Astrocyte (in vitro differentiated cells and primary cell): ENCODE measurements at regions not wholly inside any gene's neighbourhood (a gene's known extent, or its start where the extent isn't known, plus 50 kb on each side); places are given as distances from the start of the nearest gene placed in this dataset.

Experiments
- DNase-seq: peaks from one replicate; pipeline ENCODE4 v3.0.0-alpha.2; 2010; ENCODE audit warnings: low read depth
- FAIRE-seq: peaks from 2 replicates; lab custom pipeline; 2011; peaks lifted over from hg19 to GRCh38; lab: Jason Lieb, UNC
- H2AFZ ChIP-seq: 2 replicates; pipeline ENCODE4 v1.6.0; 2012; ENCODE audit warnings: low read depth, low read length, inconsistent platforms
- H3K27ac ChIP-seq: 2 replicates; pipeline ENCODE4 v1.5.1; 2011; ENCODE audit warnings: low read depth, low read length, inconsistent platforms
- H3K27me3 ChIP-seq: 2 replicates; pipeline ENCODE4 v1.6.0; 2011; ENCODE audit warnings: low read length, inconsistent platforms; ENCODE audit not compliant: insufficient read depth
- H3K36me3 ChIP-seq: 2 replicates; pipeline ENCODE4 v1.5.1; 2011; ENCODE audit warnings: low read length, inconsistent platforms; ENCODE audit not compliant: insufficient read depth
- H3K4me1 ChIP-seq: 2 replicates; pipeline ENCODE4 v1.5.1; 2011; ENCODE audit warnings: low read length, inconsistent platforms; ENCODE audit not compliant: insufficient read depth
- H3K4me2 ChIP-seq: 2 replicates; pipeline ENCODE4 v1.6.0; 2012; ENCODE audit warnings: low read length, inconsistent platforms
- H3K4me3 ChIP-seq: 2 replicates; pipeline ENCODE4 v1.5.1; 2011; ENCODE audit warnings: low read depth, mild to moderate bottlenecking, low read length, inconsistent platforms; ENCODE audit not compliant: insufficient read depth
- H3K79me2 ChIP-seq: 2 replicates; pipeline ENCODE4 v1.6.0; 2012; ENCODE audit warnings: mild to moderate bottlenecking, low read length, inconsistent platforms; ENCODE audit not compliant: insufficient read depth
- H3K9ac ChIP-seq: 2 replicates; pipeline ENCODE4 v1.6.0; 2012; ENCODE audit warnings: mild to moderate bottlenecking, low read length, inconsistent platforms
- H3K9me3 ChIP-seq: 2 replicates; pipeline ENCODE4 v1.5.1; 2012; ENCODE audit warnings: low read depth, mild to moderate bottlenecking, low read length, inconsistent platforms; ENCODE audit not compliant: insufficient read depth
- H4K20me1 ChIP-seq: 2 replicates; pipeline ENCODE4 v1.6.0; 2012; ENCODE audit warnings: low read length, inconsistent platforms; ENCODE audit not compliant: insufficient read depth
- H3K27ac Mint-ChIP-seq: one replicate; pipeline ENCODE4 v1.8.0; 2021; ENCODE audit warnings: mild to moderate bottlenecking, mixed read lengths; ENCODE audit not compliant: unreplicated experiment
- H3K27me3 Mint-ChIP-seq: one replicate; pipeline ENCODE4 v1.8.0; 2021; ENCODE audit warnings: low read depth, mixed read lengths; ENCODE audit not compliant: unreplicated experiment
- H3K36me3 Mint-ChIP-seq: one replicate; pipeline ENCODE4 v1.8.0; 2021; ENCODE audit warnings: low read depth, mixed read lengths; ENCODE audit not compliant: unreplicated experiment
- H3K4me1 Mint-ChIP-seq: one replicate; pipeline ENCODE4 v1.8.0; 2021; ENCODE audit warnings: low read depth, mixed read lengths; ENCODE audit not compliant: unreplicated experiment
- H3K4me3 Mint-ChIP-seq: one replicate; pipeline ENCODE4 v1.8.0; 2021; ENCODE audit warnings: mild to moderate bottlenecking, moderate library complexity, mixed read lengths; ENCODE audit not compliant: unreplicated experiment
- H3K9me3 Mint-ChIP-seq: one replicate; pipeline ENCODE4 v1.8.0; 2021; ENCODE audit warnings: mild to moderate bottlenecking, mixed read lengths; ENCODE audit not compliant: unreplicated experiment
- EZH2 ChIP-seq: IDR thresholded peaks from 2 replicates; pipeline ENCODE4 v1.6.1; 2012; ENCODE audit warnings: mild to moderate bottlenecking, low read length, inconsistent platforms; ENCODE audit not compliant: insufficient read depth
- TF ChIP-seq, protein P1 (sequence below): IDR thresholded peaks from 2 replicates; pipeline ENCODE4 v1.5.1; 2011; ENCODE audit warnings: low read depth, mild to moderate bottlenecking, inconsistent platforms, low read length, moderate library complexity; ENCODE audit not compliant: insufficient read depth

DNA sequence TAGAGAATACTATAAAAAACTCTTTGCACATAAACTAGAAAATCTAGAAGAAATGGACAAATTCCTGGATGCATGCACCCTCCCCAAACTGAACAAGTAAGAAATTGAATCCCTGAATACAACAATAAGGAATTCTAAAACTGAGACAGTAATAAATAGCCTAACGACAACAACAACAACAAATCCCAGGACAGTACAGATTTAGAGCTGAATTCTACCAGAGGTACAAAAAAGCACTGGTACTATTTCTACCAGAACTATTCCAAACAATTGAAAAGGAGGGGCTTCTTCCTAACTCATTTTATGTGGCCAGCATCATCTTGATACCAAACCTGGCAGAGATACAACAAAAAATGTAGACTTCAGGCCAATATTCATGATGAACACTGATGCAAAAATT is 394.4 kb upstream of the RORB start:
- no peaks in the 10 kb centered on the region for H3K36me3 Mint-ChIP-seq
- no peak overlapping the region for H3K4me3 Mint-ChIP-seq
- Histone ChIP-seq H3K79me2 (no peaks in the 10 kb centered on the region), H3K36me3 (no peaks in the 10 kb centered on the region), H3K4me2 (no peak overlapping the region), H2AFZ (no peak overlapping the region), H4K20me1 (no peaks in the 10 kb centered on the region), H3K9ac (no peak overlapping the region), H3K4me1 (no peaks in the 10 kb centered on the region), H3K4me3 (no peak overlapping the region), H3K27me3 (no peaks in the 10 kb centered on the region), H3K9me3 (no peaks in the 10 kb centered on the region), H3K27ac (no peak overlapping the region)
- TF ChIP-seq, protein P1, sequence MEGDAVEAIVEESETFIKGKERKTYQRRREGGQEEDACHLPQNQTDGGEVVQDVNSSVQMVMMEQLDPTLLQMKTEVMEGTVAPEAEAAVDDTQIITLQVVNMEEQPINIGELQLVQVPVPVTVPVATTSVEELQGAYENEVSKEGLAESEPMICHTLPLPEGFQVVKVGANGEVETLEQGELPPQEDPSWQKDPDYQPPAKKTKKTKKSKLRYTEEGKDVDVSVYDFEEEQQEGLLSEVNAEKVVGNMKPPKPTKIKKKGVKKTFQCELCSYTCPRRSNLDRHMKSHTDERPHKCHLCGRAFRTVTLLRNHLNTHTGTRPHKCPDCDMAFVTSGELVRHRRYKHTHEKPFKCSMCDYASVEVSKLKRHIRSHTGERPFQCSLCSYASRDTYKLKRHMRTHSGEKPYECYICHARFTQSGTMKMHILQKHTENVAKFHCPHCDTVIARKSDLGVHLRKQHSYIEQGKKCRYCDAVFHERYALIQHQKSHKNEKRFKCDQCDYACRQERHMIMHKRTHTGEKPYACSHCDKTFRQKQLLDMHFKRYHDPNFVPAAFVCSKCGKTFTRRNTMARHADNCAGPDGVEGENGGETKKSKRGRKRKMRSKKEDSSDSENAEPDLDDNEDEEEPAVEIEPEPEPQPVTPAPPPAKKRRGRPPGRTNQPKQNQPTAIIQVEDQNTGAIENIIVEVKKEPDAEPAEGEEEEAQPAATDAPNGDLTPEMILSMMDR, result no peak
- TF ChIP-seq EZH2, result no peak
- no peaks in the 10 kb centered on the region for H3K9me3 Mint-ChIP-seq
- DNase-seq (no peak), FAIRE-seq (no peak)
- H3K27me3 Mint-ChIP-seq, result no peaks in the 10 kb centered on the region
- H3K27ac Mint-ChIP-seq, result no peak overlapping the region
- H3K4me1 Mint-ChIP-seq, result no peaks in the 10 kb centered on the region

- H3K36me3 ChIP-seq, result no peaks in the 10 kb centered on the region
- H3K9ac ChIP-seq, result no peak overlapping the region
- H2AFZ ChIP-seq, result no peak overlapping the region
- Mint-ChIP-seq H3K36me3 (no peaks in the 10 kb centered on the region), H3K9me3 (no peaks in the 10 kb centered on the region), H3K27ac (no peak overlapping the region), H3K4me1 (no peaks in the 10 kb centered on the region), H3K27me3 (no peaks in the 10 kb centered on the region), H3K4me3 (no peak overlapping the region)
- DNase-seq (no peak), FAIRE-seq (no peak)
- TF ChIP-seq EZH2, result no peak
- TF ChIP-seq, protein P1, result no peak
- H3K9me3 ChIP-seq, result no peaks in the 10 kb centered on the region
- H3K79me2 ChIP-seq, result no peaks in the 10 kb centered on the region
- no peak overlapping the region for H3K27ac ChIP-seq
- no peak overlapping the region for H3K4me3 ChIP-seq
- no peaks in the 10 kb centered on the region for H3K4me1 ChIP-seq
- no peaks in the 10 kb centered on the region for H3K27me3 ChIP-seq
- no peaks in the 10 kb centered on the region for H4K20me1 ChIP-seq
- no peak overlapping the region for H3K4me2 ChIP-seq
Observed at GRCh38 chr9:74107692-74108091, 389.4 kb upstream of the RORB start.

GRCh38 chr9:74115976-74116375 is 381.2 kb upstream of the RORB start:
- TF ChIP-seq, protein P1, result no peak
- TF ChIP-seq EZH2, result no peak
- no peak overlapping the region for H3K4me3 ChIP-seq
- Mint-ChIP-seq H3K9me3 (no peaks in the 10 kb centered on the region), H3K4me1 (peaks cover 13% of the 10 kb centered on the region), H3K4me3 (no peak overlapping the region), H3K27ac (no peak overlapping the region), H3K36me3 (no peaks in the 10 kb centered on the region), H3K27me3 (no peaks in the 10 kb centered on the region)
- H3K9ac ChIP-seq, result no peak overlapping the region
- no peak overlapping the region for H3K4me2 ChIP-seq
- no peak overlapping the region for H2AFZ ChIP-seq
- no peaks in the 10 kb centered on the region for H3K36me3 ChIP-seq
- no peak overlapping the region for H3K27ac ChIP-seq
- H3K4me1 ChIP-seq, result no peaks in the 10 kb centered on the region
- H3K9me3 ChIP-seq, result no peaks in the 10 kb centered on the region
- H3K79me2 ChIP-seq, result no peaks in the 10 kb centered on the region
- FAIRE-seq (no peak), DNase-seq (no peak)
- no peaks in the 10 kb centered on the region for H4K20me1 ChIP-seq
- no peaks in the 10 kb centered on the region for H3K27me3 ChIP-seq
